ENCODE measurements at regions not wholly inside any gene's neighbourhood (a gene's known extent, or its start where the extent isn't known, plus 50 kb on each side); places are given as distances from the start of the nearest gene placed in this dataset.

GRCh38 chr1:100626397-100626796 is 88.5 kb downstream of the GPR88 start:
- Histone ChIP-seq H3K9ac (ENCODE audit: low read length) (no peak overlapping the region), H4K20me1 (ENCODE audit: insufficient read depth, low read length) (no peaks in the 10 kb centered on the region), H3K79me2 (ENCODE audit: insufficient read depth, low read length) (no peaks in the 10 kb centered on the region), H3K27me3 (ENCODE audit: insufficient read depth, low read length) (no peaks in the 10 kb centered on the region), H2AFZ (ENCODE audit: low read depth, low read length) (no peak overlapping the region), H3K36me3 (ENCODE audit: insufficient read depth, low read length) (no peaks in the 10 kb centered on the region), H3K9me3 (ENCODE audit: insufficient read depth, low read depth, low read length) (no peaks in the 10 kb centered on the region), H3K4me1 (ENCODE audit: insufficient read depth, low read length) (peaks cover 66% of the 10 kb centered on the region), H3K27ac (ENCODE audit: low read depth, low read length) (peak overlapping the region; percentile 74), H3K4me2 (ENCODE audit: low read length) (no peak overlapping the region), H3K4me3 (ENCODE audit: insufficient read depth, low read depth, low read length) (no peak overlapping the region)
- no peaks in the 10 kb centered on the region for H3K27me3 Mint-ChIP-seq (ENCODE audit: low read depth, unreplicated experiment)
- peak overlapping the region; percentile 54 for H3K27ac Mint-ChIP-seq (ENCODE audit: unreplicated experiment)
- TF ChIP-seq, protein P1, sequence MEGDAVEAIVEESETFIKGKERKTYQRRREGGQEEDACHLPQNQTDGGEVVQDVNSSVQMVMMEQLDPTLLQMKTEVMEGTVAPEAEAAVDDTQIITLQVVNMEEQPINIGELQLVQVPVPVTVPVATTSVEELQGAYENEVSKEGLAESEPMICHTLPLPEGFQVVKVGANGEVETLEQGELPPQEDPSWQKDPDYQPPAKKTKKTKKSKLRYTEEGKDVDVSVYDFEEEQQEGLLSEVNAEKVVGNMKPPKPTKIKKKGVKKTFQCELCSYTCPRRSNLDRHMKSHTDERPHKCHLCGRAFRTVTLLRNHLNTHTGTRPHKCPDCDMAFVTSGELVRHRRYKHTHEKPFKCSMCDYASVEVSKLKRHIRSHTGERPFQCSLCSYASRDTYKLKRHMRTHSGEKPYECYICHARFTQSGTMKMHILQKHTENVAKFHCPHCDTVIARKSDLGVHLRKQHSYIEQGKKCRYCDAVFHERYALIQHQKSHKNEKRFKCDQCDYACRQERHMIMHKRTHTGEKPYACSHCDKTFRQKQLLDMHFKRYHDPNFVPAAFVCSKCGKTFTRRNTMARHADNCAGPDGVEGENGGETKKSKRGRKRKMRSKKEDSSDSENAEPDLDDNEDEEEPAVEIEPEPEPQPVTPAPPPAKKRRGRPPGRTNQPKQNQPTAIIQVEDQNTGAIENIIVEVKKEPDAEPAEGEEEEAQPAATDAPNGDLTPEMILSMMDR (IDR thresholded peaks at IDR 0.05; ENCODE audit: insufficient read depth, low read depth, low read length) = no peak
- no peak for TF ChIP-seq EZH2 (IDR thresholded peaks at IDR 0.05; ENCODE audit: insufficient read depth, low read length)
- no peaks in the 10 kb centered on the region for H3K36me3 Mint-ChIP-seq (ENCODE audit: low read depth, unreplicated experiment)
- H3K9me3 Mint-ChIP-seq (ENCODE audit: unreplicated experiment) = peaks cover 1% of the 10 kb centered on the region
- DNase-seq (ENCODE audit: low read depth) (no peak), FAIRE-seq (no peak)
- peaks cover 65% of the 10 kb centered on the region for H3K4me1 Mint-ChIP-seq (ENCODE audit: low read depth, unreplicated experiment)
- no peak overlapping the region for H3K4me3 Mint-ChIP-seq (ENCODE audit: unreplicated experiment)

GRCh38 chr1:100627054-100627716 is 89.2 kb downstream of the GPR88 start:
- Histone ChIP-seq H3K4me2 (ENCODE audit: low read length) (peak overlapping the region; percentile 40), H4K20me1 (ENCODE audit: insufficient read depth, low read length) (no peaks in the 10 kb centered on the region), H3K4me3 (ENCODE audit: insufficient read depth, low read depth, low read length) (no peak overlapping the region), H3K27ac (ENCODE audit: low read depth, low read length) (peak overlapping the region; percentile 74), H3K9me3 (ENCODE audit: insufficient read depth, low read depth, low read length) (no peaks in the 10 kb centered on the region), H3K9ac (ENCODE audit: low read length) (peak overlapping the region; percentile 32), H3K4me1 (ENCODE audit: insufficient read depth, low read length) (peaks cover 59% of the 10 kb centered on the region), H3K79me2 (ENCODE audit: insufficient read depth, low read length) (no peaks in the 10 kb centered on the region), H3K36me3 (ENCODE audit: insufficient read depth, low read length) (no peaks in the 10 kb centered on the region), H2AFZ (ENCODE audit: low read depth, low read length) (peak overlapping the region; percentile 7), H3K27me3 (ENCODE audit: insufficient read depth, low read length) (no peaks in the 10 kb centered on the region)
- DNase-seq (ENCODE audit: low read depth) (peak; percentile 91), FAIRE-seq (peak; percentile 34)
- Mint-ChIP-seq H3K27ac (ENCODE audit: unreplicated experiment) (peak overlapping the region; percentile 54), H3K27me3 (ENCODE audit: low read depth, unreplicated experiment) (no peaks in the 10 kb centered on the region), H3K36me3 (ENCODE audit: low read depth, unreplicated experiment) (no peaks in the 10 kb centered on the region), H3K4me3 (ENCODE audit: unreplicated experiment) (no peak overlapping the region), H3K4me1 (ENCODE audit: low read depth, unreplicated experiment) (peaks cover 59% of the 10 kb centered on the region), H3K9me3 (ENCODE audit: unreplicated experiment) (peaks cover 2% of the 10 kb centered on the region)
- TF ChIP-seq, protein P1 (IDR thresholded peaks at IDR 0.05; ENCODE audit: insufficient read depth, low read depth, low read length) = no peak
- no peak for TF ChIP-seq EZH2 (IDR thresholded peaks at IDR 0.05; ENCODE audit: insufficient read depth, low read length)

- no peaks in the 10 kb centered on the region for H3K36me3 ChIP-seq (ENCODE audit: insufficient read depth, low read length)
- Mint-ChIP-seq H3K27me3 (ENCODE audit: low read depth, unreplicated experiment) (no peaks in the 10 kb centered on the region), H3K36me3 (ENCODE audit: low read depth, unreplicated experiment) (no peaks in the 10 kb centered on the region), H3K27ac (ENCODE audit: unreplicated experiment) (peak overlapping the region; percentile 54), H3K4me3 (ENCODE audit: unreplicated experiment) (no peak overlapping the region), H3K4me1 (ENCODE audit: low read depth, unreplicated experiment) (peaks cover 53% of the 10 kb centered on the region), H3K9me3 (ENCODE audit: unreplicated experiment) (peaks cover 4% of the 10 kb centered on the region)
- peaks cover 52% of the 10 kb centered on the region for H3K4me1 ChIP-seq (ENCODE audit: insufficient read depth, low read length)
- no peak for TF ChIP-seq EZH2 (IDR thresholded peaks at IDR 0.05; ENCODE audit: insufficient read depth, low read length)
- TF ChIP-seq, protein P1 (IDR thresholded peaks at IDR 0.05; ENCODE audit: insufficient read depth, low read depth, low read length) = no peak
- no peaks in the 10 kb centered on the region for H3K27me3 ChIP-seq (ENCODE audit: insufficient read depth, low read length)
- no peak overlapping the region for H3K4me3 ChIP-seq (ENCODE audit: insufficient read depth, low read depth, low read length)
- H4K20me1 ChIP-seq (ENCODE audit: insufficient read depth, low read length) = no peaks in the 10 kb centered on the region
- H3K9me3 ChIP-seq (ENCODE audit: insufficient read depth, low read depth, low read length) = no peaks in the 10 kb centered on the region
- H3K4me2 ChIP-seq (ENCODE audit: low read length) = peak overlapping the region; percentile 40
- DNase-seq (ENCODE audit: low read depth) (no peak), FAIRE-seq (peak; percentile 13)
- H3K9ac ChIP-seq (ENCODE audit: low read length) = peak overlapping the region; percentile 2
- no peaks in the 10 kb centered on the region for H3K79me2 ChIP-seq (ENCODE audit: insufficient read depth, low read length)
- no peak overlapping the region for H2AFZ ChIP-seq (ENCODE audit: low read depth, low read length)
- H3K27ac ChIP-seq (ENCODE audit: low read depth, low read length) = peak overlapping the region; percentile 74
These were observed 90.0 kb downstream of the GPR88 start for GRCh38 chr1:100627936-100628335.

Data from astrocyte (in vitro differentiated cells and primary cell).